ENCODE measurements at regions not wholly inside any gene's neighbourhood (a gene's known extent, or its start where the extent isn't known, plus 50 kb on each side); places are given as distances from the start of the nearest gene placed in this dataset.

DNA sequence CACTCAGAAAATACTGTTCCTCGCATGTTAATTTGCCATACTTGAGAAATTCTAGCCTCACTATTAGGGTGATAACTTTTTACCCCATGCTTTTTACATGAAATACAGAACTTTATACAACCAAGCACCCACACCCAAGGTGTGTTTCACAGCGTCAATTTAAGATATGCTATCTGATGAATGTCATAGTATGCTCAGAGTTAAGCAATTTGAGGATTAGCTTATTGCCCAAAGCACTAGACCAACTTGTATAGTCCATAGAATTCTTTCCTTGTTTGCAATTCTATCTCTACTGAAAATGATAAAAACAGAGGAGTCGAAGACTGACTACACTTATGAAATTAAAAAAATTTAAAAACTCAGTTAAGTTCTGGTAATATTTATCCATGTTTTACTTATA, 82.1 kb upstream of the CARMIL1 start:
- WGBS (ENCODE audit: low lambda C conversion rate), result 21% methylated on average over 3 of the region's 3 CpGs

GRCh38 chr6:25199544-25199943, 79.6 kb upstream of the CARMIL1 start:
- no peak for FAIRE-seq
- Histone ChIP-seq H3K9ac (ENCODE audit: insufficient read depth, low read depth, low read length) (no peak overlapping the region), H3K4me3 (replicated peaks in 1 of 3; ENCODE audit: insufficient read depth in 1 of 3, low read depth in 2 of 3, low read length in 3 of 3) (no peak overlapping the region), H4K20me1 (ENCODE audit: insufficient read depth, low read length) (no peaks in the 10 kb centered on the region), H2AFZ (ENCODE audit: low read length) (no peak overlapping the region), H3K4me2 (ENCODE audit: low read depth, low read length) (no peak overlapping the region), H3K79me2 (ENCODE audit: insufficient read depth, low read length) (no peaks in the 10 kb centered on the region), H3K27ac (ENCODE audit: extremely low read length, insufficient read depth, low read length) (no peak overlapping the region), H3K36me3 (replicated peaks in 1 of 2; ENCODE audit: control insufficient read depth in 1 of 2, insufficient read depth in 2 of 2, low read length in 2 of 2) (no peaks in the 10 kb centered on the region), H3K27me3 (ENCODE audit: control insufficient read depth in 1 of 2, insufficient read depth in 2 of 2, low read length in 2 of 2) (no peaks in the 10 kb centered on the region), H3K9me3 (ENCODE audit: low read length) (no peaks in the 10 kb centered on the region), H3K4me1 (ENCODE audit: insufficient read depth, low read length) (no peaks in the 10 kb centered on the region)
- BruUV-seq (replicated peaks), result no TSS peak
- WGBS (ENCODE audit: low lambda C conversion rate), result 20% methylated on average over 2 of the region's 2 CpGs
- peak; percentile 59; the same call in 2 of the 3 replicates for ATAC-seq
- intact Hi-C loops (cut with micrococcal nuclease; ENCODE audit: unreplicated experiment) (no loop called here), in situ Hi-C loops (cut with HindIII; ENCODE audit: extremely low pct_ligation_motif_present, low pct_unique_long_range_greater_than_20kb) (no loop called here)
- POLR2A ChIA-PET, result no interaction called here
- DNase-seq (ENCODE audit: low spot score), result no peak
- CTCF ChIA-PET (ENCODE audit: low intra/inter-chr PET ratio, low total read pairs), result no interaction called here
- TF ChIP-seq ZNF775 (CRISPR knock-in tag; IDR thresholded peaks at IDR 0.05; ENCODE audit: borderline replicate concordance), result no peak

More for the DNA sequence above, 82.1 kb upstream of the CARMIL1 start:
- ChIA-PET CTCF (ENCODE audit: low intra/inter-chr PET ratio, low total read pairs) (no interaction called here), POLR2A (no interaction called here)
- no peak overlapping the region for H3K4me2 ChIP-seq (ENCODE audit: low read depth, low read length)
- no peak for ATAC-seq
- in situ Hi-C loops (cut with HindIII; ENCODE audit: extremely low pct_ligation_motif_present, low pct_unique_long_range_greater_than_20kb), result no loop called here
- BruUV-seq (replicated peaks), result no TSS peak
- intact Hi-C loops (cut with micrococcal nuclease; ENCODE audit: unreplicated experiment), result no loop called here
- no peak overlapping the region for H3K9ac ChIP-seq (ENCODE audit: insufficient read depth, low read depth, low read length)
- H3K27ac ChIP-seq (ENCODE audit: extremely low read length, insufficient read depth, low read length), result no peak overlapping the region
- TF ChIP-seq SNAPC2 (CRISPR knock-in tag; IDR thresholded peaks at IDR 0.05) (no peak), PHF8 (CRISPR knock-in tag; IDR thresholded peaks at IDR 0.05) (no peak)
- H3K36me3 ChIP-seq (replicated peaks in 1 of 2; ENCODE audit: control insufficient read depth in 1 of 2, insufficient read depth in 2 of 2, low read length in 2 of 2), result no peaks in the 10 kb centered on the region
- H3K4me3 ChIP-seq (replicated peaks in 1 of 3; ENCODE audit: insufficient read depth in 1 of 3, low read depth in 2 of 3, low read length in 3 of 3), result no peak overlapping the region
- no peaks in the 10 kb centered on the region for H3K9me3 ChIP-seq (ENCODE audit: low read length)
- H3K79me2 ChIP-seq (ENCODE audit: insufficient read depth, low read length), result no peaks in the 10 kb centered on the region
- no peak overlapping the region for H2AFZ ChIP-seq (ENCODE audit: low read length)
- H3K27me3 ChIP-seq (ENCODE audit: control insufficient read depth in 1 of 2, insufficient read depth in 2 of 2, low read length in 2 of 2), result 0 out of 5 replicates have a peak, but pooled peaks cover 0 to 4% of the 10 kb centered on the region in 2 experiments
- DNase-seq (ENCODE audit: low spot score), result no peak
- H4K20me1 ChIP-seq (ENCODE audit: insufficient read depth, low read length), result no peaks in the 10 kb centered on the region
- no peaks in the 10 kb centered on the region for H3K4me1 ChIP-seq (ENCODE audit: insufficient read depth, low read length)
- FAIRE-seq, result no peak

DNA sequence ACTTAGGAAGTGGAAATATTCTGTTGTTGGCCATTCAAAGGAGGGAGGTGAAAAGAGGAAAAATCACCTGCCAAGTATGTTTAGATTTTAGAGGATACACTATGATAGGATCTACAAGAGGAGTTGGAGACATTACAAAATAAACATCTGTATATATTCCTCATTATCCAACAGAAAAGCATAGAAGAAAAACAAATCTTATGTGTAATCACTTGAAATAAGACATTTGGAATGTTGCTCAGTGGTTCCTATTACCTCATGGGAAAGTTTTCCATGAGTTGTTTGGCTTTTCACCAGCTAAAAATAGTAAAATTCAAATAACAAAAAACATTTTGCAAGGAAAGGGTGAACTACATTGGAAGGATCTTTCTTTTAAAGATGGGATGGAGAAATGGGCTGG, 76.7 kb upstream of the CARMIL1 start:
- H3K9me3 ChIP-seq (ENCODE audit: low read length), result 0 out of 2 replicates have a peak, but pooled peaks cover 8% of the 10 kb centered on the region
- H3K4me3 ChIP-seq (replicated peaks in 1 of 3; ENCODE audit: insufficient read depth in 1 of 3, low read depth in 2 of 3, low read length in 3 of 3), result no peak overlapping the region
- H3K4me1 ChIP-seq (ENCODE audit: insufficient read depth, low read length), result no peaks in the 10 kb centered on the region
- no peak overlapping the region for H3K9ac ChIP-seq (ENCODE audit: insufficient read depth, low read depth, low read length)
- H3K36me3 ChIP-seq (replicated peaks in 1 of 2; ENCODE audit: control insufficient read depth in 1 of 2, insufficient read depth in 2 of 2, low read length in 2 of 2), result no peaks in the 10 kb centered on the region
- FAIRE-seq, result no peak
- in situ Hi-C loops (cut with HindIII; ENCODE audit: extremely low pct_ligation_motif_present, low pct_unique_long_range_greater_than_20kb) (no loop called here), intact Hi-C loops (cut with micrococcal nuclease; ENCODE audit: unreplicated experiment) (no loop called here)
- no peak overlapping the region for H3K4me2 ChIP-seq (ENCODE audit: low read depth, low read length)
- H3K27me3 ChIP-seq (ENCODE audit: control insufficient read depth in 1 of 2, insufficient read depth in 2 of 2, low read length in 2 of 2), result no peaks in the 10 kb centered on the region
- POLR2A ChIA-PET, result no interaction called here
- no peak for DNase-seq (ENCODE audit: low spot score)
- H3K79me2 ChIP-seq (ENCODE audit: insufficient read depth, low read length), result no peaks in the 10 kb centered on the region
- CTCF ChIA-PET (ENCODE audit: low intra/inter-chr PET ratio, low total read pairs), result no interaction called here
- no TSS peak for BruUV-seq (replicated peaks)
- no peak overlapping the region for H2AFZ ChIP-seq (ENCODE audit: low read length)
- H4K20me1 ChIP-seq (ENCODE audit: insufficient read depth, low read length), result no peaks in the 10 kb centered on the region
- H3K27ac ChIP-seq (ENCODE audit: extremely low read length, insufficient read depth, low read length), result no peak overlapping the region
- ATAC-seq, result no peak
- no peak for TF ChIP-seq ZBTB10 (CRISPR knock-in tag; IDR thresholded peaks at IDR 0.05; ENCODE audit: borderline replicate concordance)
- TF ChIP-seq NCOA2 (CRISPR knock-in tag; IDR thresholded peaks at IDR 0.05), result no peak
- TF ChIP-seq ZNF841 (CRISPR knock-in tag; IDR thresholded peaks at IDR 0.05; ENCODE audit: borderline replicate concordance), result no peak
- no peak for TF ChIP-seq CBX2 (IDR thresholded peaks at IDR 0.05; ENCODE audit: low read depth, low read length)
- TF ChIP-seq CBX2 (CRISPR knock-in tag; IDR thresholded peaks at IDR 0.05; ENCODE audit: low read depth), result no peak
- no peak for TF ChIP-seq GTF2F1 (IDR thresholded peaks at IDR 0.05; ENCODE audit: low read length)
- TF ChIP-seq, protein P1, sequence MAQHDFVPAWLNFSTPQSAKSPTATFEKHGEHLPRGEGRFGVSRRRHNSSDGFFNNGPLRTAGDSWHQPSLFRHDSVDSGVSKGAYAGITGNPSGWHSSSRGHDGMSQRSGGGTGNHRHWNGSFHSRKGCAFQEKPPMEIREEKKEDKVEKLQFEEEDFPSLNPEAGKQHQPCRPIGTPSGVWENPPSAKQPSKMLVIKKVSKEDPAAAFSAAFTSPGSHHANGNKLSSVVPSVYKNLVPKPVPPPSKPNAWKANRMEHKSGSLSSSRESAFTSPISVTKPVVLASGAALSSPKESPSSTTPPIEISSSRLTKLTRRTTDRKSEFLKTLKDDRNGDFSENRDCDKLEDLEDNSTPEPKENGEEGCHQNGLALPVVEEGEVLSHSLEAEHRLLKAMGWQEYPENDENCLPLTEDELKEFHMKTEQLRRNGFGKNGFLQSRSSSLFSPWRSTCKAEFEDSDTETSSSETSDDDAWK (CRISPR knock-in tag; IDR thresholded peaks at IDR 0.05), result no peak
